Epithelial cell of proximal tubule (primary cell): ENCODE measurements at regions not wholly inside any gene's neighbourhood (a gene's known extent, or its start where the extent isn't known, plus 50 kb on each side); places are given as distances from the start of the nearest gene placed in this dataset.

Source experiments
- DNase-seq: peaks from one replicate; pipeline ENCODE4 v3.0.0-alpha.2; 2011; ENCODE audit warnings: low read depth
- H3K4me3 ChIP-seq: 2 replicates; pipeline ENCODE4 v1.5.1; 2011; ENCODE audit warnings: low read depth, mild to moderate bottlenecking, low read length
- CTCF ChIP-seq: conservative IDR thresholded peaks from 2 replicates; pipeline ENCODE4 v1.5.1; 2012; ENCODE audit warnings: low read depth, mild to moderate bottlenecking, low read length

- H3K4me3 ChIP-seq: no peak overlapping the region
- TF ChIP-seq CTCF: no peak
- DNase-seq: no peak
These were observed 195.4 kb downstream of the SUDS3 start for GRCh38 chr12:118571730-118572129.

- no peak overlapping the region for H3K4me3 ChIP-seq
- no peak for DNase-seq
- TF ChIP-seq CTCF: no peak
These were observed 197.9 kb downstream of the SUDS3 start for GRCh38 chr12:118574288-118574687.

- no peak for TF ChIP-seq CTCF
- no peak for DNase-seq
- H3K4me3 ChIP-seq: no peak overlapping the region
These were observed 199.4 kb downstream of the SUDS3 start for GRCh38 chr12:118575730-118576129.

- no peak overlapping the region for H3K4me3 ChIP-seq
- no peak for DNase-seq
- TF ChIP-seq CTCF: no peak
These were observed 205.0 kb downstream of the SUDS3 start for GRCh38 chr12:118581371-118581770.

- H3K4me3 ChIP-seq: no peak overlapping the region
- TF ChIP-seq CTCF: no peak
- DNase-seq: no peak
These were observed 206.5 kb downstream of the SUDS3 start for GRCh38 chr12:118582863-118583262.

- TF ChIP-seq CTCF: no peak
- DNase-seq: no peak
- H3K4me3 ChIP-seq: no peak overlapping the region
These were observed 210.1 kb downstream of the SUDS3 start for GRCh38 chr12:118586433-118586832.

GRCh38 chr12:118589162-118589561 lies 212.8 kb downstream of the SUDS3 start:
- no peak for DNase-seq
- TF ChIP-seq CTCF: no peak
- H3K4me3 ChIP-seq: no peak overlapping the region
